Smooth muscle cell (in vitro differentiated cells): ENCODE measurements at regions not wholly inside any gene's neighbourhood (a gene's known extent, or its start where the extent isn't known, plus 50 kb on each side); places are given as distances from the start of the nearest gene placed in this dataset.

Source experiments
- DNase-seq: peaks from one replicate; lab custom pipeline; 2025; ENCODE audit not compliant: unreplicated experiment; lab: John Stamatoyannopoulos, UW
- H2AFZ ChIP-seq: fragments of 200-600 bp; sonication (generic); 2 replicates; pipeline ENCODE4 v1.6.0; 2016; ENCODE audit warnings: antibody characterized with exemption, low read depth, mild to moderate bottlenecking
- H3F3A ChIP-seq: fragments of 200-600 bp; sonication (generic); 2 replicates; pipeline ENCODE4 v1.6.0; 2017; ENCODE audit warnings: antibody characterized with exemption, low read depth
- H3K27ac ChIP-seq: fragments of 200-600 bp; sonication (generic); 2 replicates; pipeline ENCODE4 v1.5.1; 2016; ENCODE audit warnings: low read depth, mild to moderate bottlenecking
- H3K27me3 ChIP-seq: fragments of 200-600 bp; sonication (generic); 2 replicates; pipeline ENCODE4 v1.6.1; 2016; ENCODE audit warnings: low read depth, mild to moderate bottlenecking
- H3K36me3 ChIP-seq: fragments of 200-600 bp; sonication (generic); 2 replicates; pipeline ENCODE4 v1.5.1; 2016; ENCODE audit warnings: low read depth
- H3K4me1 ChIP-seq: fragments of 200-600 bp; sonication (generic); 2 replicates; pipeline ENCODE4 v1.5.1; 2016; ENCODE audit warnings: low read depth
- H3K4me2 ChIP-seq: fragments of 200-600 bp; sonication (generic); 2 replicates; pipeline ENCODE4 v1.6.0; 2016; ENCODE audit warnings: mild to moderate bottlenecking
- H3K4me3 ChIP-seq: fragments of 200-600 bp; sonication (generic); 2 replicates; pipeline ENCODE4 v1.5.1; 2016; ENCODE audit warnings: mild to moderate bottlenecking
- H3K79me2 ChIP-seq: fragments of 200-600 bp; sonication (generic); 2 replicates; pipeline ENCODE4 v1.6.0; 2016; ENCODE audit warnings: low read depth, mild to moderate bottlenecking
- H3K9ac ChIP-seq: fragments of 200-600 bp; sonication (generic); 2 replicates; pipeline ENCODE4 v1.6.0; 2016; ENCODE audit warnings: low read depth
- H3K9me3 ChIP-seq: fragments of 200-600 bp; sonication (generic); replicated peaks from 2 replicates; pipeline ENCODE4 v1.5.1; 2016; ENCODE audit warnings: low read depth
- H4K20me1 ChIP-seq: fragments of 200-600 bp; sonication (generic); 2 replicates; pipeline ENCODE4 v1.6.0; 2016; ENCODE audit warnings: low read depth
- CTCF ChIP-seq: fragments of 200-600 bp; sonication (generic); IDR thresholded peaks from 2 replicates; pipeline ENCODE4 v1.5.1; 2017; ENCODE audit warnings: borderline replicate concordance, mild to moderate bottlenecking, antibody characterized with exemption; ENCODE audit not compliant: insufficient read depth, poor library complexity, severe bottlenecking
- WGBS: methylation state at CpG from one replicate; pipeline ENCODE4 v1.1.7; 2016; ENCODE audit warnings: low lambda C conversion rate; 5-methylcytosine and 5-hydroxymethylcytosine counted together

- Histone ChIP-seq H3K27ac (no peak overlapping the region), H3K36me3 (no peaks in the 10 kb centered on the region), H3F3A (no peaks in the 10 kb centered on the region), H3K79me2 (no peaks in the 10 kb centered on the region), H4K20me1 (no peaks in the 10 kb centered on the region), H2AFZ (no peak overlapping the region), H3K4me3 (no peak overlapping the region), H3K4me1 (no peaks in the 10 kb centered on the region), H3K9ac (no peak overlapping the region), H3K9me3 (no peaks in the 10 kb centered on the region), H3K27me3 (no peaks in the 10 kb centered on the region), H3K4me2 (no peak overlapping the region)
- no peak for DNase-seq
- WGBS = 86% methylated on average over 5 of the region's 5 CpGs
- TF ChIP-seq CTCF = no peak
Observed at GRCh38 chr3:15969874-15970640, 172.3 kb upstream of the ANKRD28 start.

- Histone ChIP-seq H3K9me3 (no peaks in the 10 kb centered on the region), H3K9ac (no peak overlapping the region), H3K79me2 (no peaks in the 10 kb centered on the region), H3K4me3 (no peak overlapping the region), H3K4me1 (no peaks in the 10 kb centered on the region), H3K27ac (no peak overlapping the region), H3K4me2 (no peak overlapping the region), H4K20me1 (no peaks in the 10 kb centered on the region), H3F3A (no peaks in the 10 kb centered on the region), H2AFZ (no peak overlapping the region), H3K36me3 (no peaks in the 10 kb centered on the region), H3K27me3 (no peaks in the 10 kb centered on the region)
- WGBS = 92% methylated on average over 8 of the region's 8 CpGs
- no peak for TF ChIP-seq CTCF
- no peak for DNase-seq
Observed at GRCh38 chr3:15973414-15973813, 175.6 kb upstream of the ANKRD28 start.

- H3K4me3 ChIP-seq = no peak overlapping the region
- no peaks in the 10 kb centered on the region for H3K27me3 ChIP-seq
- no peaks in the 10 kb centered on the region for H3F3A ChIP-seq
- no peak overlapping the region for H3K27ac ChIP-seq
- H3K79me2 ChIP-seq = no peaks in the 10 kb centered on the region
- H3K9me3 ChIP-seq = no peaks in the 10 kb centered on the region
- H3K4me1 ChIP-seq = no peaks in the 10 kb centered on the region
- H3K36me3 ChIP-seq = no peaks in the 10 kb centered on the region
- no peak overlapping the region for H2AFZ ChIP-seq
- H3K9ac ChIP-seq = no peak overlapping the region
- WGBS = 95% methylated on average over 1 of the region's 1 CpG
- no peak for DNase-seq
- TF ChIP-seq CTCF = no peak
- no peak overlapping the region for H3K4me2 ChIP-seq
- H4K20me1 ChIP-seq = no peaks in the 10 kb centered on the region
Observed at GRCh38 chr3:15973940-15974339, 176.2 kb upstream of the ANKRD28 start.

GRCh38 chr3:15974647-15975046 lies 176.9 kb upstream of the ANKRD28 start:
- H3K27me3 ChIP-seq = no peaks in the 10 kb centered on the region
- no peaks in the 10 kb centered on the region for H3F3A ChIP-seq
- H3K36me3 ChIP-seq = no peaks in the 10 kb centered on the region
- H3K4me3 ChIP-seq = no peak overlapping the region
- no peak overlapping the region for H3K4me2 ChIP-seq
- TF ChIP-seq CTCF = peak; percentile 16
- no peak overlapping the region for H3K9ac ChIP-seq
- no peaks in the 10 kb centered on the region for H3K79me2 ChIP-seq
- H2AFZ ChIP-seq = no peak overlapping the region
- no peaks in the 10 kb centered on the region for H3K9me3 ChIP-seq
- H3K27ac ChIP-seq = no peak overlapping the region
- H4K20me1 ChIP-seq = no peaks in the 10 kb centered on the region
- 20% methylated on average over 6 of the region's 6 CpGs for WGBS
- no peaks in the 10 kb centered on the region for H3K4me1 ChIP-seq
- DNase-seq = no peak
